NT2/D1 (cell line): ENCODE measurements at regions not wholly inside any gene's neighbourhood (a gene's known extent, or its start where the extent isn't known, plus 50 kb on each side); places are given as distances from the start of the nearest gene placed in this dataset.

Experiments used
- SUZ12 ChIP-seq: IDR thresholded peaks from 2 replicates; pipeline ENCODE4 v1.6.1; 2011; ENCODE audit not compliant: insufficient read length, insufficient read depth; ENCODE audit errors: extremely low read depth
- YY1 ChIP-seq: IDR thresholded peaks from 2 replicates; pipeline ENCODE4 v1.6.1; 2011; ENCODE audit not compliant: insufficient read length, insufficient read depth
- ZNF274 ChIP-seq: IDR thresholded peaks from 2 replicates; pipeline ENCODE4 v1.6.1; 2011; ENCODE audit warnings: mild to moderate bottlenecking, low read depth, low read length

GRCh38 chr7:24500599-24500998 is 72.7 kb upstream of the PALS2 start:
- TF ChIP-seq YY1 (no peak), SUZ12 (no peak), ZNF274 (no peak)
